HG03439 (cell line): ENCODE measurements at regions not wholly inside any gene's neighbourhood (a gene's known extent, or its start where the extent isn't known, plus 50 kb on each side); places are given as distances from the start of the nearest gene placed in this dataset.

ENCODE experiments used
- ATAC-seq: cut with Tn5 transposase; IDR thresholded peaks from one replicate; pipeline ENCODE4 v1.9.1; 2021; ENCODE audit warnings: mild to moderate bottlenecking, moderate library complexity; ENCODE audit not compliant: unreplicated experiment

DNA sequence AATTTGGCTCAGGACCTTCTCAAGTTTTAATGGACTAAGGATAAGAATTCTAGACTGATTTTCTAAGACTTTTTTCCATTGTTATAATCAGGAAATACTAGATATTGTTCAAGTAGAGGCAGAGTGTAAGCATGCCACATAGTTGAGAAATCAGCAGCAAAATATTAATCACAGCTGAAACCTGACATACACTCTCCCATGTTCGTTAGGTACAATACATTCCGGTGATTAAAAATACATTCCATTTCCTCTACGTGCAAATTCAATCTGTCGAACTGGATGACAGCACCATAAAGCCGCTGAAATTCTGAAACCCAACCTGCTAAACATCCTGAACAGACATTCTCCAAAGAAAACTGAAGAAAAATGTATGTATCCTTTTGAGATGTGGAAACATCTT lies 587.6 kb upstream of the DIPK2B start:
- no peak for ATAC-seq

DNA sequence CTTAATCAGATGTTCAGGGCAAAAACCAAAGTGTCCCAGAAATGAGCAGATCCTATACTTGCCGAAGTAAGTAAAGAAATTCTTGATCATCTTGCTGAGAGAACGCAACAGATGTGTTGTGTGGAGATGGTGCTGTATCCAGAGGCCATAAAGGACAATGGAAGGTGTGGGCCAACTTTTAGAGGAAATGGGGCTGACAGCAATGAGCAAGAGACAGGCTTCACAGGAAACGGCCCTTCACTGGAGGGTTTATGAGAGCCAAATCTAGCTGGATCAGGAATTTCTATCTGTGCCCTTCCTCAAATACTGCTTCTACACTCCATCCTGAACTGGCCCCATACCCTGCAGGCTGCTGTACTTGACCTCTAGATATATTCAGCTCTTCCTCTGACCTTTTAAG lies 583.9 kb upstream of the DIPK2B start:
- no peak for ATAC-seq

DNA sequence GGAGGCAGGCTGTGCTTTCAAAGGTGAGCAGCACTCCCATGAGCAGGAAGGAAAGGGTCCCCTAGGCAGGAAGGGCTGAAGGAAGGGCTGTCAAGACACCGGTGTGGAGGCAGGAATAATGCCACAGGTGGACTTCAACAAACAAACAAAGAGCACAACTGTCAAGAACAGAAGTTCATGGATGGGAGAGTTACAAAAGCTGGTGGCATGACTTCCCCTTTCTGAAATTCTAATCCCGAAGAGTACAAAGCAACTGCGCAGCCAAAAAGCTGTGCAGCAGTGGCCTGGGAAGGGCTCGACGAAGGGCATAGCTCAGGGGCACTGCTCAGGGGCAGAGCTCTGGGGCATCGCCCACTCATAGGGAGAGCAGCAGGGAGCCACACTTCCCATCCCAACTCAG lies 582.3 kb upstream of the DIPK2B start:
- ATAC-seq: no peak

DNA sequence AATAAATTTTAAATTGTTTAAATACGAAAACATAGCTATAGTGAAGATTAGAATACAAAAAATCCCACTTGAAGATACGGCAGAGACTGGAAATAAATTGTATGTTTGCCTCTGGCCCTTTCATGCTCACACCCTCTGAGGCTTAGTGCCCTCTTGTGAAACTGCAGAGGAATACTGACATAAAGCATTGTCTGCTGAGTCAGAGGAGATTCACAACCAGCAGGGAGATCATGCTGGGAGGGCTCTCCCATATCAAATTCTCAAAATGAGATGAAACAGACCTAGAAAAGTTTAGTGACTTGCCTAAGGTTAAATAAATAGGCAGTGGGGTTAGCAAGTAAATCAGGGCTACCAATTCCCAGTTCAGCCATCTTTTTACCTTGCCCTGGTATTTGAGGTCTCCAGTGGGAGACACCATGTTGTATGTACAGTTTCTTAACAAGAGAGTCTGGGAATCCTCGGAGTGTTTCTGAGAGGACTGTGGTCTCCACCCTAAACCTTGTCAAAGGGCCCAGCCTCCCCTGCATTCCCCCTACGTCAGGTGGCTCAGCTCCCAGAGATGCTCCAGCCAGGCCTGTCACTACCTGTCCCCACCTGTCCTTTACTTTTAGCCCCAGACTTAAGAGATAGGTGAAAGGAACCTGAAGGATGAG lies 581.4 kb upstream of the DIPK2B start:
- ATAC-seq: no peak

DNA sequence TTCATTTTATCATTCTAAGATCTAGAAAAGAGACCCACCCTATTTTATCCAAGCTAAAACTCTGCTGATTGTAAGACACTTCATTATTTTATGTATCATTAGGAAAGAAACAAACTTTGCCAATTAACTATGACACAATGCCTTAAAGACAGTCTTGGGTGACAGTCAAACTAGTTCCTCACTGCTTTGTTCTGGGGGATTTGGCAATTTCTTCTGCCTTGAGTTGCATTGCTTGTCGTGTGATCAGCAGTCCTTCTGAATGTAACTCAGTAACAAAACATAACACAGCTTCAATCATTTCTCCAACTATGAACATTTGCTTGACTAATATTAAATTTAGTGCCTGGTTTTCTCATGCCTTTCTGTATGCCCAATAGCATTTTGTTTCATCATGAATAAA lies 577.9 kb upstream of the DIPK2B start:
- no peak for ATAC-seq

DNA sequence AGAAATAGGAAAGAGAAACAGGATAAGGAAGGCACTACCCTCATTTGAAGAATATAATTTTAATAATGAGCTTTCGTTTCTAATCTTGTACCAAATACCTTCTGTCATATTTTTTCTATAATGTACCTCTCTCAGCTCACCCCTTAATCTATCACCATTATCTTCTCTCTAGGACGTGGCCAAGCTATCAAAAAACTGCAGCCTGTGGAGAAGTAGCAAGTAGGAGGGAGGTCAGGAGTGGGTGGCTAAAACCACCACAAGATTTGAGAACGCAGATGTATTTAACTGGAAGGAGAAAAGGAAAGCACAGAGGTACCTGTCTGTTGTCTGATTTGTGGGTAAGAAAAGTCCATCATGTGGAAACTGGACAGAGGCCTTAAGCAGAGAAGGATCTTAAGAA lies 576.7 kb upstream of the DIPK2B start:
- no peak for ATAC-seq

DNA sequence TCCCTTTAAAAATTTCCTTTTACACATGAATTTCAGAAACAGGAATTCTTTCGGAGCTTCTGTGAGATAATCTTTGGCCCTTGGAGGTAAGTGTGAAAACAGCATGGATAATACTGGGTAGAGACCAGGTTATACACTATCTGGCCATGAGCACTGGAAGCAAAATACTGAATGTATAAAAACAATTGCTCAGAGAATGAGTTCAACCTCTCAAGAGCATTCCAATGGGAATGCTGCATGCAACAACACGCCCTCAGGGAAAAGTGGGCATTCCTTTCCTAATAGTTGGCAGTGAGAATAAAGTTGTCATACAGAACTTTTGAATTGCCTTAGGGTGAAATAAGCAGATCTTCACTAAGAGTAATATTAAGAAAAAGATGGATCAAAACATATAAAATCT lies 574.8 kb upstream of the DIPK2B start:
- no peak for ATAC-seq

DNA sequence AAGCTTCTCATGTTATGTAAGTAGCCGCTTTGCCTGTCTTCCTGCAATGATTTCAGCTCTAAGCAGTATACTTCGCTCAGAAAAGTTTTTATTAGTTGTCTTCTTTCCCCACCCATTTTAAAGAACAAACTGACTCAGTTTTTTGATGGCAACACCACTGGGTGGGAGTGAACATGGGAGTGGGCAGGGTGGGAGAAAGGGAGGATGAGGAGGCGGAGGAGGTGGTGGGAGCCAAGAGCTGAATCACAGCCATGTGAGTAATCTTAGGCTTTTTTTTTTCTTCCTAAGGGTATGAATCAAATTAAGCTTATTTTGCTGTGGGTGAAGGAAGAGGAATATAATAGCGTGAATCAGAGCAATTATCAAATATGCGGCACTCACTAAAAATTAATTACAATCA lies 574.3 kb upstream of the DIPK2B start:
- ATAC-seq: no peak

DNA sequence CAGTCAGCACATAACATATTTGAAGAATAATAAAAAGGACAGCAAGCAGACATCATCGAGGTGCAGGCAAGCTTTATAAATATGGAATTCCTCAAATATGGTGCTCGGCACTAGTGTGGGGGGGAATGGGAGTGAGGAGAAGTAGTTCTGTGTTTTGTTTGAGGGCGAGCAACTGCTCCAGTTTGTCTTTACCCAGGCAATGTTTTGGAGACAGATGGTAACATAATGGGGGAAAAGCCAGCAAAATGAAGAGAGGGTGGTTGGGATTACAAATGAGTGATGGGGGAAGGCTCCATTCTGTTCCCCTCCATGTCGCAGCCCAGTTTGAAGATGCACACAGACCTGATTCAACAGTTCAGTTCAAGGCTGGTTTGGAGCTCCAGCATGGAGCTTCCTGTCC lies 572.9 kb upstream of the DIPK2B start:
- ATAC-seq: no peak

DNA sequence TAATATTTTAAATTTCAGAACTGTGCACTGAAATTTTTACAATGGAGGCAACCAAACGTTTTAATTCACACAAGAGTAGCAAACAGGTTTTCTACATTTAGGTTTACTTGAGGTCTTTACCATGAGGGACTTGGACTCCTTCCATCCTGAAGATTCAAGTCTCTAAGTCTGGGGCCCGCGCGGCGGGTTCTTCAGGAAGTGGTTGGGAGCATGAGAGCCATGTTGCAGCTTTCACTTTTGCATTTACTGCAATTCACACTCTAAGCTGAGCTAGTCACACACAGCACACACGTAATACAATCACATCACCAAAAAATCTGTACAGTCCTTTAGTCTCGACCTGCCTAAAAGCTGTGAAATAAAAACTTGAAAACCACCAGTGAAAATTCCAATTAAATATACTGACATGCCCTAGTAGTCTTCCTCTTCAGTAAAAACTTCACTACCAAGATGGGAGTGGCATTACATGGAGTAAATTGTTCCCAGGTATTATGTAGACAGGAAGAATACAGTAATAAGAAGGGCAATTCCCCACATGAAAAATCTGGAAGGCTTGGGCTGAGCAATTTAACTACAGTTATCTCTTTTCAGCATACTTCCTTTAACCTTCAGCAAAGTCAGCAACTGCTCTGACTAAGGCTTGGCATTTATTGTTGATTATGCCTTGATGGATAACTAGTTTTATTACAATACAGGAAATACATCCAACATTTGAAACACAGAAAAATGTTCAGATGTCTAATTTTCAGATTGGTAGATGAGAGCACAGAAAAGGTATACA lies 571.1 kb upstream of the DIPK2B start:
- no peak for ATAC-seq

DNA sequence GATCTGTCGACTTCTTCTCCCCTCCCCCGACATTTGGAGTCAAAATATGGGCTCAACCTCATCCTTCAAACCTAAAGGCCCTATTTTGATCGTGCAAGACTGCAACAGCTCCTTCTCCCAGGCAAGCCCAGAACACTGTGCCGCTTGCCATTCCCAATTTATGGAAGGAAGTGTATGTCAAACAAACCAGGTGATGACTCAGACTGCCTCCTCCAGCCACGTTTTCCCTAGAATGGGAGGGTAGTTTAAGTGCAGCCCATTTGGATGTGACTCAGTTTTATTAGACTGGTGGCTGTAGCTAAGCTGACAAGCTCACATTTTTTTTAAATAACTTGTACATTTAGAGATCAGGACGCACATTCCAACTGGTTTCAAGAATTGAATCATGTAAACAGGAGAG lies 570.4 kb upstream of the DIPK2B start:
- no peak for ATAC-seq

DNA sequence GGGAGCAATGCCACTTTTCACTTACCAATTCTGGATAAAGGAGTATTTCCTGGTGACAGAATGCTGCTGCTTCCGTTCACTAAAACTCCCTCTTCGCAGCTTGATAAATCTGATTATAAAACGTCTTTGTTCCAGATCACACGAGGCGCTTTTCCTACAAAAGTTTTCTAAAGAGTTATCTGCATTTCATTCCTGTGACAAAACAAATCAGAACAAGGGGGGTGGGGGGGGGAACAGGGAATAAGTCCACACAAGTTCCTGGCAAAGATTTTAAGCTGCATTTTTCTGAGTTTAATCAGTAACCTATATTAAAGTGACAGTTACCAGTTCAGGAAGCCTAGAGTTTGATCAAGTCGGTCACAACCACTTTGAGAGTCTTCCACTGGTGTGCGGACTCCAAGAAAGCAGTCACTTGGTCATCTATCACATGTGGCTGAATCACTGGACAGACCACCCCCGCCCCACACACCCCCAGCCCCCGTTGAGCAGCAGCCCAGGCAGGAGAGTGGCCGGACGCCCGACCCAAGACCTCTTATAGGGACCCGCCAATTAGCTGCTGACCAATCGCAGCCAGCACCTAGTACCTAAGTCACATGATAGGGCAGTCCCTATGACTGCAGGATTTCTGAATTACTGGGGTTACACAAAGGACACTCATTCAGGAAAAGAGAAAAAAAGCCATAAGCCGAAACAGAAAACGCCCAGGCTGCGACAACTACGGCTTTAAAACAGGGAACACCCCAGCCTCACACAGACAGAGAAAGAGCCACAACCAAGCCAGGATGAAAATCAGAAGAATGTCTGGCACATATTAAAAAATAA lies 569.3 kb upstream of the DIPK2B start:
- peak; percentile 90 for ATAC-seq

DNA sequence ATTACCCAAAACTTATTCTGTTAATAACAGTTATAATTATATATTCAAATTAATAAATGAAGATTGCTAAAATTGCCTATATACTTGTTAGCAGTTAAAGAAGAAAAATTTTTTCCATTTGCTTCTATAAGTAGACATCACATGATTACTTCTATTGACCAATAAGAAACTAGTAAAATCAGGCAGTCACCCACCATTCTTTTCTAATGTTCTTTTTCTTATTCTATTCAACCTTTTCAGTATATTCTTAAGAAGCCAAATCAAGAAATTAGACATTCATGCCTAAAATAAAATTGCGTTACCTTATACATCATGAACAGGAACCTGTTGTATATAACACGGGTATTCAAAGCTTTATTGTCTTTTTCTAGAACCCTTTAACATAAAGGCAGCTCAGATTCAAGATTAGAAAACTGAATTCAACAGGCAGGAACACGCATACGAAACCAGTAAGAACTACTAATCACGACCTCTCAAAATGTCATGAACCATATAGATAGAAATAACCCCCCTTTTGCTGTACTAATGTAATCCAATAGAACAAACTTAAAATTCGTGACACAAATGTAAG lies 568.1 kb upstream of the DIPK2B start:
- ATAC-seq: no peak

DNA sequence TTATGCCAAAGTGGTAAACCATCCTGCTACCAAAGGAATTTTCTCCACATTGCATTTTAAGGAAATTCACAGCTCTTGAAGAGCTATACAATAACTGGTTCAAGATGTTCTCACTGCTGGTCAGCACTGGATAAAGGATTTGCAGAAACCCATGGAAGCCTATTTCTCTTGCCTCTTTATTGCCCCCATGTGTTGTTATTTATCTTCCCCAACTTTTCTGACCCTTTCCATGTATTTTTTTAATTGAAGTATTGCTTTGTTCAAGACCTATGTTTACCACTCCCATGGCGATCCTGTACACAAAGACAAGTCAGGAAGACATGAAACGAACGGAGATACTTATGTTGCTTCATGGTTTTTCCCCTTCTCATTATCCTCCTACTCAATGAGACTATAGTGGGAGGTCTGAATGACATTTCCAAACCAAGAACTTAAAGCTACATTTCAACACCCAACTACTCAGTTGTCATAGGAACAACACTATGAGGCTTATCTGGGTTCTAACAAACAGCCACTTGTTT lies 566.4 kb upstream of the DIPK2B start:
- no peak for ATAC-seq

DNA sequence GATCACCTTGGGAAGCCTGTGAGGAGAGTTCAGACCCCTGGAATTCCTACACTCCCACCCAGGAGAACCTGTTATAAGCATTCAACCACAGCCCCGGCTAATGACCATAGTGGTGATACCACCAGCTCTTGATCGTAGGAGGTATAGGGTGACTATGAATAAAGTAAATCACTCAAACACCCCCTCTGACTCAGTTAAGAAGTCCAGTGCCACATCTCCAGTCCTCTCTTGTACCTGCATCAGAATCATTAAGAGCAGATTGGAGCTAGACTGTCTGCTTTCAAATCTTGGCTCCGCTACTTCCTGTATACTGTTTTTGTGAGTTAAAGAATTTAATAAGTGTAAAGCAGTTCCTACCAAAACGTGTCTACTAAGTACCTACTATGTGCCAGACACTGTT lies 565.1 kb upstream of the DIPK2B start:
- no peak for ATAC-seq

DNA sequence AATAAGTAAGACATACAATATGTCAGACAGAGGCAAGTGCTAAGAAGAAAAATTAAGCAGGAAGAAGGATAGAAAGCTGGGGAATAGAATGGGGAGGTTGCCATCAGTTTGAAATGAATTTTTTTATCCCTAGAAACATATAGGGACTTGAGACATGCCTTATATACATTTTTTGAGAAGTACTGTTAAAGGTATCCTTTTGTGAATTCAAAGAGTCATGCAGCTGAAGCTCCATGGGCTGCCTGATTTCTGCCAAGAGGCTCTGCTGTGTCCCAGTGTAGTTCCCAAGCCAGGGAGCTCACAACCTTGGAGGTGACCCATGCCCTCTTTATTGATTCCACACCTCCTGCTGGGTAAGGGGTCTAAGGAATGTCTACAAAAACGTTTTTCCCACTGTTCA lies 564.6 kb upstream of the DIPK2B start:
- no peak for ATAC-seq

DNA sequence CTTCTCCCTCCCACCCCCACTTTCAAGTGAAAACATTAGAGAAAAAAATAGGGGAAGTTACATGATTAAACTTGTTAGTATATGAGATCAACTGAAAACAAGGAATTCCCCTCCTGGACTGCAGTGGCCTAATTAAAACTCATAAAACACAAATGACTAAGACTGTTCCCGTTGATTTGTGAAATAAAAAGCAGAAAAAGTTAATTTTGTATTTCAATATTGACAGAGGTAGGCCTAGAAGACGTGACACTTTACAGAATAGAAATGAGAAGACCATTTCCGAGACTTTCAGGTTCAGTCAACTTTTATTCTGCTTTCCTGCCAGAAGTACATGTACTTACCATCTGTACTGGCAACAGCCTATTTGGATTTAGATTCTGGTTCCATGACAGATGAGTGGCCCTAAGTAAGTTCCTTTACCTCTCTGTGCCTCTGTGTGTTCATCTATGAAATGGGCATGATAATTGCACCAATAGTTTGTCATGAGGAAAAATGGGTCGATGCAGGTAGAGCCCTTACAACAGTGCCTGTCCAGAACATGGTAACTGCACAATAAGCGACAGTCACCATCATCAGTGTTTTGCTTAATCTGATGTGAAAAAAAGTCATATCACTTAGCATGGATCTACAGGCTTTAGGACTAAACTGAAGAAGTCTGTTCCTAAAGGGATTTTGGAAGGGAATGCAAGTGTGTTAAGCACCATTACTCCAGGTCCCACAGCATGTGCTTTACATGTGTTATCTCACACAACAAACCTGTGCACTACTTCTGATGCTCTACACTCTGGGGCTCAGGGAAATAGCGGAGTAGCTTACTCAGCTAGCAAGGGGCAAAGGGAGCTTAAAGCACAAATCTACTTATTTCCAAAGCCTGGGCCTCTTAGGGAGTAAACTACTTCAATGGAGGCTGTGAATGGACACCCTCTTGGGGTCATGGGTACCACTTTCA lies 562.3 kb upstream of the DIPK2B start:
- no peak for ATAC-seq

DNA sequence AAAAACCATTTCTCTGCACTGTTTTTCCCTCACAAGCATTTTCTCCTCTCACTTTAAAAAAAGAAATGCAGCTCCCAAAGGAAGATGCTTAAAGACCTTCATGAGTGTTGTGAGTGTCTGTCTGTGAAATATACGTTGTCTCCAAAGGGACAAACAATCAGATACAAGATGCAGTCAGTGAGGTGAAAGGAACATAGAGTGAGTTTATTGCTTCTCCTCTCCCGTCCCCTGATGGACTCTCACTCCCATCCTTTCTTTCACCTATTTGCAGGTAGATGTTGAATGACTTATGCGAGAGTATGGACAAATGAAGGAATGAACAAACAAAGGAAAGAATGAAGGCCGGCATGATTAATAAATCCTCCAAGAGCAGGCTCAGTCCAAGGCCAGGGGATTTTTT lies 561.2 kb upstream of the DIPK2B start:
- no peak for ATAC-seq

DNA sequence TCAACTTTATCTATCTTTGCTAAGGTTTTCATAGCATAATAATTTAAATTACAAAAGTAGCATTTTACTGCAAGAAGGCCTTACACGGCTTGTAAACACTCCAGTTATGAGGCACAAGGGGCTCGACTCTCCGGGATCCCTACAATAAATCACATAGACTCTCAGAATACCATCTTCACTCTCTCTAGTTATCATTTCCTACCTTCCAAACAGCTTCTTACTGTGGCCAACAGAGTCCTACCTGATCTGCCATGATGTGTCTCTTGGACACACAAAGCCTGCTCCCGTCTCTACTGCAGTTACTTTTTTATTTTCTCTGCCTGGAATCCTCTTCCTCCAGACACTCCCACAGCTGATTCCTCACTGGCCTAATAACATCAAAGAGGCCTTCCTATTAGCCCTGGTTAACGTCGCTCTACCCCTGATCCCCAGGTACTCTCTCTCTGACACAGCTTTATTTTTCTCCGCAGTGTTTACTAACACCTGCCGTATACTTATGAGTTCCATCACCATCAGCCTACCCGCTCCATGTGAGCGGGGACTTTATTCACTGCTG lies 559.6 kb upstream of the DIPK2B start:
- no peak for ATAC-seq
